T1000 (cell line): ENCODE measurements at regions not wholly inside any gene's neighbourhood (a gene's known extent, or its start where the extent isn't known, plus 50 kb on each side); places are given as distances from the start of the nearest gene placed in this dataset.
"Not testable (repeated sequence)": the region's sequence is repeated elsewhere in the genome, so short reads cannot be mapped to it uniquely, and the experiment has no call there.

Experiments used
- DNase-seq: peaks from one replicate; lab custom pipeline; 2025; ENCODE audit warnings: mixed read lengths; lab: John Stamatoyannopoulos, UW

DNA sequence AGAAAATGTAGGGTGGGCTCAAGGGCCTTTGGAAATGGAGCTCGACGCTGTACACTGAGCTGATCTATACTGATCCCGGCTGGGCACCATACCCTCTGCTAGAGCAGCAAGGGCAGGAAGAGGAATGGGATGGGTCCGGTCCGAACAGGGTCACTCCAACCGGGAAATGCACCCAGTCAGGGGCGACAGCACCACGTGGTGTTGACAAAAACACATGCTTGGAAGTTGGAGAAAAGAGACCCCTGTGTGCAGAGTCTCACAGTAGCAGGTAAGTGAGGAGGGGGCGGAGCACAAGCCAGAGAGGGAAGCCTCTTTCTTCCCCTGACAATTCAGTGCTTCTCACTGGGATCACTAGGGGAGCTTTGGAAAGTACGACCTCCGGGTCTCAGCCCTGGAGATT lies 84.1 kb upstream of the ASB18 start:
- DNase-seq, result no peak

GRCh38 chr2:236348976-236349375 lies 84.8 kb upstream of the ASB18 start:
- DNase-seq, result no peak

- no peak for DNase-seq
These were observed 86.2 kb upstream of the ASB18 start for GRCh38 chr2:236350426-236350825.

DNA sequence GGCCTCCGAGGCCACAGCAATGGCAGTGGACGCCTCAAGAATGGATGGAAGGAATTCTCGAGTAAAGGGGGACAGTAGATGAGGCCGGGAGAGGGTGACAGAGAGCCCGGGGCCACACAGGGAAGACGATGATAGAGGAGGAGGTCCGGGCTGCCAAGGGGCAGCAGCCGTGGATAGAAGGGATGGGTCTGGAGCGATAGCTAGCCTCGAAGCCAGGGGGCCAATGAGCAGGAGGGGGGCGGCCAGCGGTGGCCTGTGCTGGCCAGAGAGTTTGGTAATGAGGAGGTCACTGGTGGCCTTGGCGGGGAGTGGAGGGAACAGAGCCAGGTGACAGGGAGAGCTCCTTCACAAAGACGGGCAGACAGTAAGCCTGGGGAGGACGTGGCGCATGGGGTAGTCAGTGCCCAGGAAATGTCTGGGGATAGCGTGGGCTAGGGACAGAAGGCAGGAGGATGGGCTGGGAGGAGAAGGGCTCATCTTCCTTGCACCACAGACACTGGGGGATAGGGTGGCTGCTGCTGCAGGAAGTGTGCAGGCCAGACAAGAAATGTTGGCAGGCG lies 87.8 kb upstream of the ASB18 start:
- no peak for DNase-seq

DNA sequence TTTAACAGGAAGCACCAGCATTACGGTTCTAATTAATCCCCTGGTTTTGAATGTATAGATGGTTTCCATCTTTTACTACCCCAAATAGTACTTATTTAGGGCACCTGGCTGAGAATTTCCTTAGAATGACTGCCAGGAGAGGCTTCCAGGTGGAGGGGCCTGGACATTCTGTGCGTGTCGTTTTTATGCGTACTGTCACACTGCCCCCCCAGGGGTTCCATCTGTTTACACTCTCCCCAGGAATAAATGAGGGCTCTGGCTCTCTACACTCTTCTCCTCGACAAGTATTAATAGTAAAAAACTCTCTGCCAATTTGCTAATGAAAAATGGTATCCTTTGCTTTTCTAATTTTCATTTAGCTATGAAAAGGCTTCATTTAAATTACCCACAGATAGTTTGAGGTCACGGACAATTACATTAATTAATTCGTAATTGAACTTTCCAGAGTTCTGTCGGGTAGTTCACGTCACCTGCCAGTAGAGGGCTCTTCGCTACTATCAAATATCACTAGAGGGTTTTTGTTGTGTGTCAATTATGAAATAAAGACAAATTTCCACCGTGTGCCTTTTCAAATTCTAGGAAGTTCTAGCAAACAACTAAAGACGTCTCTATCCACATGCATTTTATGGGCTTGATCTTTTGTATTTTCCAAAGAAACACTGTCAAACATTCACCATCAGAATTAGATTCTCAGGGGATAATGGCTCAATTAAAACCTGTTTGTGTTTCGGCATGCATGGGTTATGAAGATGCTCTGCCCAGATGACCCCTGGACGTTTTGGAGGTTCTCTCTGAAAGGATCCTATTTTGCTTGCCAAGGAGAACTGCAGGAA lies 88.8 kb upstream of the ASB18 start:
- no peak for DNase-seq

- no peak for DNase-seq
These were observed 89.4 kb upstream of the ASB18 start for GRCh38 chr2:236353594-236353942.

GRCh38 chr2:236354056-236354940 lies 90.1 kb upstream of the ASB18 start:
- DNase-seq, result no peak

- no peak for DNase-seq
These were observed 90.9 kb upstream of the ASB18 start for GRCh38 chr2:236354973-236355595.

GRCh38 chr2:236355911-236356310 lies 91.7 kb upstream of the ASB18 start:
- DNase-seq, result no peak

- not testable (repeated sequence) for DNase-seq
These were observed 92.1 kb upstream of the ASB18 start for GRCh38 chr2:236356321-236356720.

GRCh38 chr2:236358482-236358881 lies 94.3 kb upstream of the ASB18 start:
- not testable (repeated sequence) for DNase-seq

DNA sequence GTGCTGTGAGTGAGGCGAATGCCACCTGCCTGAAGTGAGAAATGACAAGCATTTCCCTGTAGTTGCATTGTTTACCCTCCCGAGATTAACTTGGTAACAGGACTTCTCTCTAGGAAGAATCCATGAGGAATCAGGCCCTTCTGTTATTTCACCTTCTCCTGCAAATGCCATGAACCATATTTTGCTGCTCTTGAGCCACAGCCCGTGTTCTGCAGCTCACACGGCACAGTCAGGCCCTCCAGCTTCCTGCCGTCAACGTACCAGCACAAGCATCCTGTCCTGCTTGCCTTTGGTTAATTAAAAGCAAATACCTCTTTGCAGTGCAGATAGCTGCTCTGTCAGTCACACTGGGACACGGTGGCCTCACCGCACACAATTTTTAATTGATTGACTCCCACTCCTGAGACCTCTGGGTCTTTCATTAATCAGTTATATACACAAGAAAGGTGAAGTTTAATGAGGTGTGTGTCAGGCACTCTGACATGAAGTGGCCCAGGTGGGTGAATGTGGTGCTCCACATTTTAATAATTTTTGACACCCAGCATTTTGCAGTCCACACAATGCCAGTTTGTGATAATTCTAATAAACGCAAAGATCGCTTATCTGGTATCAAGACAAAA lies 95.3 kb upstream of the ASB18 start:
- DNase-seq, result no peak

DNA sequence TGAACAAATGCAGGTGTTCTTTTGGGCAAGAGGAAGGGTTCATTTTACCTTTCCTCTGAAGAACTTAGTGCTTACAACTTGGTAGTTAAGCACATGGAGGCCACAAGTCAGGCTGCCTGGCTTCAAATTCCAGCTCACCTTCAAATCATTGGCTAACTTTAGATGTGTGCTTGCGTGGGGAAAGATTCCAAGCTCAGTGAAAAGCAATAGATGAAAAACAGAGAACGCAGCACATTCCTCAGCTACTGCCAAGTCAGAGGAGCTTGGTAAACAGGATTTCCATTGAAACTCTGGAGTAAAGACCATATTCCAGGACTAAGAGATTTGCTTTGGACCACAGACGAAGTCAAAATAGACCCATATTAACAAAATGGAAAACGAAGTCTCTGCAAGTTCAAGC lies 96.3 kb upstream of the ASB18 start:
- DNase-seq, result no peak

DNA sequence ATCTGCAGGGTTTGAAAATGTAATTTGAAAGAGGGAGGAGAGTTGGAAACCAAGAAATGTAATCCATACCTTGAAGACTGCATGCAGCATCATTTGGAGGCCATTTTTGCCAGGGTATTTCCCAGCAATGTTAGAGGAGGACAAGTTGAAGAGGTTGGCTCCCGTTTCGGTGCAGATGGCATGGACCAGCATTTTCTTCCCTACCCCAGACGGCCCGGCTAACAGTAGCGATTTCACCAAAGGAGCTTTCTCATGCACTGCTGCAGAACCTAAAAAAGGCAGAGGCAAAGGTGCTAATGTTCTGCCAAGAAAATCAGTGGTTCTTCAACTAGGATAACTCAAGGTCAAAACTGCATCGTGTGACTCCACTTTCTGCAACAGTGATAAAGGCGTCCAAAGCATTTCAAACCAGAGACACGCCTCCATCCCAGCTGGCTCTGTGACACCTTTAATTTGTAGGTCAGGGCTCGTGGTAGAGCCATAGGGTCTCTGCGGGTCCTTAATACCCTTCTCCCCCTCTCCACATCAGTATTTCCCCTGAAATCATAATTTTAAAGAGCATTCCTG lies 99.6 kb upstream of the ASB18 start:
- no peak for DNase-seq

DNA sequence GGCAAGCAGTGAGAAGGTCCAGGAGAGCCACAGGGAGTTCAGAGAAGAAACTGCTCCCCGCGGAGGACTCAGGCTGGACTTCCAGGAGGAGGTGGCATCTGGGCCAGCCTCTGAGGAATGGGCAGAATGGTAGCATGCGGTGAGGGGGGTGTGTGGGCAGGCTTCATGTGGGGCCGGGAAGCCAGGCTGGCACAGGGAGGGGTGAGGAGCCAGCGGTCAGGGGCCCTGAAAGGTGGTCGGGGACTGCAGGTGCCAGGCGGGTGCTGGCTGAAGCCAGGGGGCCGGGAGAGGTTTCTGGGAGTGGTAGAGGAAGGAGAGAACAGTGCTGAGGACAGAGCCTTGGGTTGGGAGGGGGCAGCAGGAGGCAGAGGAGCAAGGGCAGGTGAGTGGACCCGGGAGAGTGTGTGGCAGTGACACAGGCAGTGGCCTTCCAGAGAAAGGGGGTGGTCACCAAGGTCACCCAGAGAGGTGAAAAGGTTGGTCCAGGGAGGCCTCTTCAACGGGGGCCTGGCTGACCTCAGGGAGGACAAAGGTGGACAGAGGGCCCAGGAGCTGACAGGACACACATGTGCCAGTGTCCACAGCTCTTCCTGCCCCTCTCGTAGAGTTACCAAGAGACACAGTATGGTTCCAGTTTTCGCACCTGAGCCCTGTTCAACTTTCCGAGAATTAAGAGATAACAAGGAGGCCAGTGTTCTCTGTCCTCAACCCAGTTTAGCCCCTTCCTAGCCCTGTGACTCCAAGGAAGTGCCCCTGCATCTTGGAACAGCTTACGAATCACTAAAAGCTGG lies 101.2 kb upstream of the ASB18 start:
- no peak for DNase-seq

- no peak for DNase-seq
These were observed 101.8 kb upstream of the ASB18 start for GRCh38 chr2:236366049-236366387.

- DNase-seq, result no peak
These were observed 102.2 kb upstream of the ASB18 start for GRCh38 chr2:236366397-236366796.

DNA sequence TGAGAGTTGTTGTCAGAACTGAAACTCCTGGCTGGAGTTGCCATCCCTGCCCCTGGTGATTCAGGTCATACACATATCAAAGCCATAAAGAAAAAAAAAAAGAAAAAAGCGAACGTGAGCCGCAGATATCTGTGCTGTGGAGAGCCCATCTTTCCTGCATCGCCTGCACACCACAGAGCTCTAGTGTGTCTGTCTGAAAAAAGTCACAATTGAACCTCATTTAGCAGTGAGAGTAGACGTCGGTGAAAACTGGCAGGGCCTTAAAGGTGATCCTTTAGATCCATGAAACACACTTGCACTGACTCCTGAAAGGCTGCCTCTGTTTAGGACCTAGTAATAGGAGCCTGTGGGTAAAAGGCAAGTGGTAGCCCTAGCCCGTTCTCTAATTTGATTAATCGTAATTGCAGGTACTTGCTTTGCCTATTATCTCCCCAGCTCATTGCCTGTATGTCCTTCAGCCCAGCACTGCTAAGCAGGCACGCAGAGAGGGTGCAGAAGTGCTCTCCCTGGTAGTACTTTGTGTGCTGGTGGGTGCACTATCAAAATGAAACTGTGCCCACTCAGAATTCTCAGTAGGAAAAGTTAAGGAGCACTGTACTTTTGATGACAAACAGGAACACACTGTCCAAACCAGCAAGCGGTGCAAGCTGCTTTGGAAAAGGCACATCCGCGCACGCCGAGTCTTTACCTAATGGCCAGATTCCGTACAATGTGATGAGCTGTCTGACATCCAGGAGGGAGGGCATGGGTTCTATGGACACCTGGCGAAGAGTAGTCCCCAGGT lies 103.5 kb upstream of the ASB18 start:
- no peak for DNase-seq

GRCh38 chr2:236369661-236370062 lies 105.5 kb upstream of the ASB18 start:
- no peak for DNase-seq

GRCh38 chr2:236370847-236371409 lies 106.7 kb upstream of the ASB18 start:
- DNase-seq, result no peak
